Activated T-helper 17 cell treated with anti-CD3 and anti-CD28 coated beads, Interleukin-2, amount 50 U/mL, for 72 hours (primary cell): ENCODE measurements at regions not wholly inside any gene's neighbourhood (a gene's known extent, or its start where the extent isn't known, plus 50 kb on each side); places are given as distances from the start of the nearest gene placed in this dataset.
"Not testable (repeated sequence)": the region's sequence is repeated elsewhere in the genome, so short reads cannot be mapped to it uniquely, and the experiment has no call there.

Experiments
- ATAC-seq: fragments of 150-1000 bp; cut with Tn5 transposase; replicated peaks from 2 replicates; pipeline ENCODE4 v1.10.0; 2021; ENCODE audit warnings: mild to moderate bottlenecking, moderate library complexity
- H3K27ac Mint-ChIP-seq: one replicate; pipeline ENCODE4 v1.8.0; 2022; ENCODE audit warnings: mixed read lengths
- H3K27me3 Mint-ChIP-seq: one replicate; pipeline ENCODE4 v1.8.0; 2022; ENCODE audit warnings: mixed read lengths
- H3K36me3 Mint-ChIP-seq: one replicate; pipeline ENCODE4 v1.8.0; 2022; ENCODE audit warnings: low read depth, mild to moderate bottlenecking, mixed read lengths
- H3K4me1 Mint-ChIP-seq: one replicate; pipeline ENCODE4 v1.8.0; 2022; ENCODE audit warnings: mixed read lengths
- H3K4me3 Mint-ChIP-seq: one replicate; pipeline ENCODE4 v1.8.0; 2022; ENCODE audit warnings: mild to moderate bottlenecking, mixed read lengths
- H3K9me3 Mint-ChIP-seq: one replicate; pipeline ENCODE4 v1.8.0; 2022; ENCODE audit warnings: mixed read lengths

GRCh38 chr5:86125731-86126601, 491.8 kb upstream of the COX7C start:
- Mint-ChIP-seq H3K36me3 (no peaks in the 10 kb centered on the region), H3K27me3 (no peaks in the 10 kb centered on the region), H3K27ac (no peak overlapping the region), H3K9me3 (peaks cover 4% of the 10 kb centered on the region), H3K4me1 (no peaks in the 10 kb centered on the region), H3K4me3 (no peak overlapping the region)
- no peak for ATAC-seq

- ATAC-seq, result no peak
- Mint-ChIP-seq H3K27ac (no peak overlapping the region), H3K9me3 (no peaks in the 10 kb centered on the region), H3K4me1 (no peaks in the 10 kb centered on the region), H3K27me3 (no peaks in the 10 kb centered on the region), H3K4me3 (no peak overlapping the region), H3K36me3 (no peaks in the 10 kb centered on the region)
Observed at GRCh38 chr5:86127696-86128095, 490.0 kb upstream of the COX7C start.

GRCh38 chr5:86129009-86129408, 488.7 kb upstream of the COX7C start:
- H3K27me3 Mint-ChIP-seq, result no peaks in the 10 kb centered on the region
- no peaks in the 10 kb centered on the region for H3K9me3 Mint-ChIP-seq
- H3K36me3 Mint-ChIP-seq, result no peaks in the 10 kb centered on the region
- no peak overlapping the region for H3K4me3 Mint-ChIP-seq
- no peaks in the 10 kb centered on the region for H3K4me1 Mint-ChIP-seq
- ATAC-seq, result no peak
- H3K27ac Mint-ChIP-seq, result no peak overlapping the region

GRCh38 chr5:86137297-86137696, 480.4 kb upstream of the COX7C start:
- Mint-ChIP-seq H3K36me3 (no peaks in the 10 kb centered on the region), H3K4me1 (no peaks in the 10 kb centered on the region), H3K4me3 (no peak overlapping the region), H3K27me3 (no peaks in the 10 kb centered on the region), H3K9me3 (no peaks in the 10 kb centered on the region), H3K27ac (no peak overlapping the region)
- no peak for ATAC-seq

- no peaks in the 10 kb centered on the region for H3K36me3 Mint-ChIP-seq
- H3K9me3 Mint-ChIP-seq, result peaks cover 8% of the 10 kb centered on the region
- no peak overlapping the region for H3K4me3 Mint-ChIP-seq
- H3K4me1 Mint-ChIP-seq, result no peaks in the 10 kb centered on the region
- ATAC-seq, result no peak
- H3K27me3 Mint-ChIP-seq, result no peaks in the 10 kb centered on the region
- no peak overlapping the region for H3K27ac Mint-ChIP-seq
Observed at GRCh38 chr5:86143837-86144236, 473.9 kb upstream of the COX7C start.

GRCh38 chr5:86152988-86153560, 464.7 kb upstream of the COX7C start:
- no peak for ATAC-seq
- Mint-ChIP-seq H3K4me1 (no peaks in the 10 kb centered on the region), H3K27me3 (no peaks in the 10 kb centered on the region), H3K27ac (no peak overlapping the region), H3K36me3 (no peaks in the 10 kb centered on the region), H3K9me3 (no peaks in the 10 kb centered on the region), H3K4me3 (no peak overlapping the region)

GRCh38 chr5:86155796-86156195, 461.9 kb upstream of the COX7C start:
- ATAC-seq, result no peak
- H3K9me3 Mint-ChIP-seq, result no peaks in the 10 kb centered on the region
- H3K4me3 Mint-ChIP-seq, result no peak overlapping the region
- no peaks in the 10 kb centered on the region for H3K36me3 Mint-ChIP-seq
- H3K27ac Mint-ChIP-seq, result no peak overlapping the region
- no peaks in the 10 kb centered on the region for H3K27me3 Mint-ChIP-seq
- H3K4me1 Mint-ChIP-seq, result no peaks in the 10 kb centered on the region

- no peaks in the 10 kb centered on the region for H3K27me3 Mint-ChIP-seq
- no peak overlapping the region for H3K4me3 Mint-ChIP-seq
- H3K27ac Mint-ChIP-seq, result no peak overlapping the region
- no peaks in the 10 kb centered on the region for H3K4me1 Mint-ChIP-seq
- H3K36me3 Mint-ChIP-seq, result no peaks in the 10 kb centered on the region
- peaks cover 7% of the 10 kb centered on the region for H3K9me3 Mint-ChIP-seq
- no peak for ATAC-seq
Observed at GRCh38 chr5:86170194-86170593, 447.5 kb upstream of the COX7C start.

GRCh38 chr5:86175224-86175623, 442.5 kb upstream of the COX7C start:
- ATAC-seq, result peak; percentile 83
- Mint-ChIP-seq H3K4me3 (no peak overlapping the region), H3K4me1 (no peaks in the 10 kb centered on the region), H3K27ac (no peak overlapping the region), H3K27me3 (no peaks in the 10 kb centered on the region), H3K36me3 (no peaks in the 10 kb centered on the region), H3K9me3 (peaks cover 3% of the 10 kb centered on the region)

GRCh38 chr5:86199287-86199686, 418.5 kb upstream of the COX7C start:
- Mint-ChIP-seq H3K27ac (no peak overlapping the region), H3K9me3 (no peaks in the 10 kb centered on the region), H3K36me3 (no peaks in the 10 kb centered on the region), H3K27me3 (no peaks in the 10 kb centered on the region), H3K4me3 (no peak overlapping the region), H3K4me1 (no peaks in the 10 kb centered on the region)
- no peak for ATAC-seq

- H3K4me3 Mint-ChIP-seq, result no peak overlapping the region
- H3K36me3 Mint-ChIP-seq, result no peaks in the 10 kb centered on the region
- peaks cover 7% of the 10 kb centered on the region for H3K9me3 Mint-ChIP-seq
- ATAC-seq, result no peak
- no peaks in the 10 kb centered on the region for H3K4me1 Mint-ChIP-seq
- H3K27me3 Mint-ChIP-seq, result no peaks in the 10 kb centered on the region
- no peak overlapping the region for H3K27ac Mint-ChIP-seq
Observed at GRCh38 chr5:86228147-86228546, 389.6 kb upstream of the COX7C start.

- no peaks in the 10 kb centered on the region for H3K27me3 Mint-ChIP-seq
- no peaks in the 10 kb centered on the region for H3K4me1 Mint-ChIP-seq
- no peak overlapping the region for H3K27ac Mint-ChIP-seq
- H3K9me3 Mint-ChIP-seq, result no peaks in the 10 kb centered on the region
- ATAC-seq, result no peak
- no peak overlapping the region for H3K4me3 Mint-ChIP-seq
- no peaks in the 10 kb centered on the region for H3K36me3 Mint-ChIP-seq
Observed at GRCh38 chr5:86232246-86232645, 385.5 kb upstream of the COX7C start.

GRCh38 chr5:86244153-86244552, 373.6 kb upstream of the COX7C start:
- Mint-ChIP-seq H3K4me1 (no peaks in the 10 kb centered on the region), H3K27me3 (no peaks in the 10 kb centered on the region), H3K36me3 (no peaks in the 10 kb centered on the region), H3K27ac (no peak overlapping the region), H3K4me3 (no peak overlapping the region), H3K9me3 (no peaks in the 10 kb centered on the region)
- no peak for ATAC-seq

- Mint-ChIP-seq H3K27ac (no peak overlapping the region), H3K4me3 (no peak overlapping the region), H3K4me1 (no peaks in the 10 kb centered on the region), H3K9me3 (peaks cover 5% of the 10 kb centered on the region), H3K27me3 (peaks cover 4% of the 10 kb centered on the region), H3K36me3 (no peaks in the 10 kb centered on the region)
- ATAC-seq, result no peak
Observed at GRCh38 chr5:86257871-86258270, 359.9 kb upstream of the COX7C start.

- H3K36me3 Mint-ChIP-seq, H3K9me3 Mint-ChIP-seq, H3K27me3 Mint-ChIP-seq, H3K4me3 Mint-ChIP-seq, H3K4me1 Mint-ChIP-seq, H3K27ac Mint-ChIP-seq: not testable (repeated sequence)
- ATAC-seq, result peak; percentile 86
Observed at GRCh38 chr5:86284400-86285190, 333.1 kb upstream of the COX7C start.
